GM04504 (cell line): ENCODE measurements at regions not wholly inside any gene's neighbourhood (a gene's known extent, or its start where the extent isn't known, plus 50 kb on each side); places are given as distances from the start of the nearest gene placed in this dataset.

ENCODE experiments used
- DNase-seq: peaks from one replicate; pipeline ENCODE4 v3.0.0-alpha.2; 2012; ENCODE audit warnings: low read depth

DNA sequence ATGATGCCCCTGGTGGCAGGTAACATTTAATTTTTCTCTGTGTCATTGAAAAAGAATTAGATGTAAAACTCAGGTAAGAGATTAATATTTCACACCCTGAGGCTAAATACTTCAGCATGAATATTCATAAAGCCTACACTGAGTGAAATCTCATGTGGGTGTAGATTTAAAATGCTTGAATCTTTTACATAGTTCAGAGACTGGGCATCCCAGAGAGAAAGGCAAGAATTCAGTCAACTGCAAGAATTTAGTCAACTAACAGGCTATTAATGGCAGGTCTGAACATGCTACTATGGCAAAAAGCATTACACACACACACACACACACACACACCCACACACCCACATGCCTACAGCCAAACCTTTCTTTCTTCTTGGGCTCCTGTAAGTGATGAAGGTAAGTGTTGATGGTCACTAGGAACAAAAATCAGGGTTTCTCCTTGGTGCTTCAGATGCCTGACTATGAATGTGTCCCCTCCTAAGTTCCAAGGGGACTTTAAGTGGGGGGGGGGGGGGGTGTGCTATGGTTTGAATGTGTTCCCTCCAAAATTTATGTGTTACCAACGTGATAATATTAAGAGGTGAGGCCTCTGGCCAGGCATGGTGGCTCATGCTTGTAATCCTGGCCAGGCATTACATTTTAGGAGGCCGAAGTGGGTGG, 63.7 kb upstream of the PSMD7 start:
- no peak for DNase-seq

GRCh38 chr16:74230126-74230525, 66.5 kb upstream of the PSMD7 start:
- no peak for DNase-seq

GRCh38 chr16:74226338-74226954, 70.2 kb upstream of the PSMD7 start:
- no peak for DNase-seq

DNA sequence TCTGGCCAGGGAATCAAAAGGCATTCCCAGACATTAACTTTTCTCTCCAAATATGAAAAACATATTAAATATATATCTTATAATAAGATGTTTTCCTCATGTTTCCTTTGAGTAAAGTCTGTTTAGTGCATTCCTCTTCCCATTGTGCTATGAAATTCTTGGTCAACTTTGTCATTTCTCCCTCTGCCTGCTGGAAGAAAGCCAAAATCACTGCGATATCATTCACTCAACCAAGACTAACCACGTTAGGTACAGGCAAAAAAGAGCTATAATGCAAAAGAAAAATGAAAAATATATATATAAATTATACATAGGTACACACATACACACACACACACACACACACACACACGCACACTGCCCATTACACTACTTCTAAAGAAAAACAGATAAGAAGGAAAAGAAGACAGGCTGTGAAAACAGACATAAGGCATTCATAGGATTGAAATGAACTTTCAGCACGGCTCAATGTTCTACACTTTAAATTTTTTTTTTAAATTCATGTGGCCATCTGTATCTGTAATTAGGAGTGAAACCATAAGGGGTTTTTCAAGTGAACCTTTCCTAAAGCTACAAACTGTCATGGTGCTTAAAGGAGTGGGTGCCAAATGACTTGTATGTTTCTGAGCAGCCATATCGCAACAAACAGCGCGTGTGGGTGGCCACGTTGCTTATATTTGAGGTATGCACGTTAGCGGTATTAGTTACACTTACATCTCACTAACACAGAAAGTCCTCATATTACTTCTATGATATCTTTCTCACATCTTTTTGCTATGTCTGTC, 71.6 kb upstream of the PSMD7 start:
- DNase-seq, result no peak

DNA sequence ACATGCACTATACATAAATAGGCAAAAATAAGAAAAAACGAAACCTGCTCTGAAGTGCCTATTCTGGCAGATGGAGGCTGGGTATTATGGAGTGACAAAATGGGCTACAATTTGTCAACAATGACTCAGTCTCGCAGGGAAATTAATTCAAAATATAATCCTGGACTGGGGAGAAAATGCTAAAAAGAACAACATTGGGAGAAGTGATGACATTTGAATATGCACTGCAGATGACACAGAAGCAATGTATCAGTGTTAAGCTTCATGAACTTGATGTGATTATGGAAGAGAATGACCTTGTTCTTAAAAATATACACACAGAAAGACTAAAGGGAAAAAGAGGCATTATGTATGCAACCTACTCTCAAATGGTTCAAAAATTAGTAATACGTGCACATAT, 74.8 kb upstream of the PSMD7 start:
- no peak for DNase-seq

- no peak for DNase-seq
These were observed 76.9 kb upstream of the PSMD7 start for GRCh38 chr16:74219706-74220105.

- no peak for DNase-seq
These were observed 77.7 kb upstream of the PSMD7 start for GRCh38 chr16:74218871-74219270.

DNA sequence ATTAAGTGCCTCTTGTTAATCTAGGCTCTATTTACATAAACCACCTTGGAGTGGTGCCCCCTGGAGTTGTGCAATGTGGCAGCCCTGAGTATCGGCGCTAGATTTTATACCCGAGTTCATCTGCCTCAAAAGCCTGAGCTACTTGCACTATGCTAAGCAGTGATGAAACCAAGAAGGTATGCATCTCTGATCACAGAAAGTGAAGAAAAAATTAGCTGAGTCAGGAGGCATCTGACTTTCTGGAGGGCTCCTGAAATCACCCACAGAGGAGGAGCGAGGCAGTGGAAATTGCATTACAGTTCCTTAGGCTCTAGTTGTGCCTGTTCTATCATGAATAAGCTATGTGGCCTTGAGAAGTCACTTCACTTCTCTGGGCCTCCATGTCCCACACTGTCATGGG, 80.3 kb upstream of the PSMD7 start:
- no peak for DNase-seq

DNA sequence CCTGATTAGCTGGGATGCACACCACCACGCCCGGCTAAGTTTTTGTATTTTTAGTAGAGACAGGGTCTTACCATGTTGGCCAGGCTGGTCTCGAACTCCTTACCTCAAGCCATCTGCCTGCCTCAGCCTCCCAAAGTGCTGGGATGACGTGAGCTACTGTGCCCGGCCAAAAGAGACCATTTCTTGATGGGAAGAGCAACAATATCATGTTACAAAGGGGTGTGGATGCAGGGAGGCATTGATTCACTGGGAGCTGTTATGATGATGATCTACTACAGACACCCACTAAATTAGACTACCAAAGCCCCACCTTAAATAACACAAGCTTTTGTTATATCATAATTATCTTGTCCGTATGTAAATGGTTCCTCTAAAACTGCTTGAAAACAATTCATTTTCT, 81.4 kb upstream of the PSMD7 start:
- DNase-seq, result no peak

GRCh38 chr16:74213372-74213771, 83.2 kb upstream of the PSMD7 start:
- no peak for DNase-seq

- no peak for DNase-seq
These were observed 86.4 kb upstream of the PSMD7 start for GRCh38 chr16:74210245-74210644.

- DNase-seq, result no peak
These were observed 94.6 kb upstream of the PSMD7 start for GRCh38 chr16:74202009-74202408.

DNA sequence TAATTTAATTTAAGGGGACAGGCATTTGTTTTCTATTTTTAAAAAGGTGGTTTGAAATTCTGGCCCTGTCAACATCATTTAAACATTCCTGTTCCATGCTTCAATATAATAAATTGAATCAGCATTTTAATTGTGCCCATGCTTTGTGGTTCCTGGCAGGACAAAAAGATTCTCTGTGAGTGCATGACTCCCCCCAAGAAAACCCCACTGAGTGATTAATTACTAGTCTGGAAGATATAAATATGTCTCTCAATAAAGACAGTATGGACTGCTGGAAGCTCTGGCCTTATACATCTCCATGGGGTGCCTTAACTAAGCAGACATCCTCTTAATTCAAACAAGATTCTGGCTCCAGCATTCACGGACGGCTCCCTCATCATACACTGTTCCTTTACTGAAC, 95.0 kb upstream of the PSMD7 start:
- DNase-seq, result no peak

DNA sequence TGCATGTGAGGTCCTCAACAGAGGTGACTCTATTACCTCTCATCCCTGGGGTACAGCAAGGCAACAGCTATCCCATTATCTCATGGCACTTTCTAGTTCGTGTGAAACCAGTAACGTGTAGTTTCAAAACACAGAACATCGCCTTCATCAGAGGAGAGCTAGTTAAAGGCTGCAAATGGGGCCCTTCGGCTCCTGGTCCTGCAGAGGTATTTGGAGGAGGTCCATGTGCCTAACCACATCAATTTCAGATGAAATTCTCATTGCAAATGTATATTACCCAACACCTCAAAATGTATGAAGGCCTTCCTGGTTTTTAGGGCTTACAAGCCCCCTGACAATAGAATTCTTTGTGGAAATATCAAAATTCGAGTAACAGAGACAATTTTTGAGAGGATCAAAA, 95.7 kb upstream of the PSMD7 start:
- no peak for DNase-seq

- no peak for DNase-seq
These were observed 96.8 kb upstream of the PSMD7 start for GRCh38 chr16:74199842-74200124.

GRCh38 chr16:74199066-74199841, 97.4 kb upstream of the PSMD7 start:
- DNase-seq, result no peak

DNA sequence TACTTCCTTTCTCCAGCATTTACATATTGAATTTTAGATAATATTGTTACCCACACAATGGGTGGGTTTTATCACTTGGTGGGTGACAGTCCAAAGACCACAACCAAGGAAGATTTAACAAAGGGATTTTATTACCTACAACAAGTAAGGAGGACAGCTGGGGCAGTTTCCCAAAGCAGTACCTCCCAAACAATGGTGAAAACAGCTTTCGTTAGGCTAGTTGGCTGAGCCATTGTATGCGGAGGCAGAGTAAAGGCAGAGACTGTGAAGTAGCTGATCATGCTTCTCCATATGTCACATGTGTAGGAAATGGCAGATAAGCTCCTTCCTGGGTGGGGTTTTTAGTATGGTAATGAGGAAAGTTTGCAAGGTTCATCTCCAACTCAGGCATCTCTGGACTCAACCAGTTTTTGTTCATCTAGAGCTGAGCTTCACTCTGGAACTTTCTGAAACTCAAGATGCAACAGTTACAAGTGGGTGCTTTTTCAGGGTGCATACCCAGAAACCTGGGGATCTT, 104.3 kb upstream of the PSMD7 start:
- DNase-seq, result no peak

DNA sequence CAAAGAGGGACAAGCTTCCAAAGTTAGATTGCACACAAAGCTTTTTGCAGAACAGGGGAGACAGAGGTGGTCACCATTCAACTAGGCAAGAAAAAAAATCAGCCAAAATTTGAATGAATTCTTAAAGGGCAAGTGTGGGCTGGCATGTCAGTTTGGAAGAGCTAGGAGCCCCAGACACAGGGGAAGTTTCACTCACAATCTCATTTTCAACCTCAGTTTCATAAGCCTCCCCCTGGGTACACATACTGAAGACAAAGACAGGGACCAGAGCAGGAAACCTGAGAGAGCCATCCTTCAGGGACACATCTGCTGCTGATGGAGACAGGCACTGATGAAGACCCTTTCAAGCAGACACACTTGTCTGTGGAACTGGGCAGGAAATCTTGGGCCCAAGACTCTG, 106.3 kb upstream of the PSMD7 start:
- no peak for DNase-seq

DNA sequence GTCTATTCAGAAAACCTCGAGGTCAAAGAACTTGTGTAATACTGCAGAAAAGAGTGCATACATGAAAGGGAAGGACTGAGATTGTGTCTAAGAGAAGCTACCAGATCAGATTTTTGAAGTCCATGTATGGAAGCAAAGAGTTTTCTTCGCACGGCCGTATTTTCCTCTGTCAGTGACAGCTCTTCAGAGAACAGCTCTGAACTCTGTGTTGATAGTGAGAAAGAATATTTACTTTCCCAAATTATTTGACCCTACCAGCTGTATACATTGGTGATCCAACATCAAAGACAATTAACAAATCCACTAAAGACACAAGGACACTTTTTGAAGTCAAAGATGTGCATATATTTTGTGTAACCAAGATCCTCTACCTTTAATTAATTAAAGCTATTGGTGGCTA, 107.8 kb upstream of the PSMD7 start:
- no peak for DNase-seq

GRCh38 chr16:74186561-74186971, 110.0 kb upstream of the PSMD7 start:
- DNase-seq, result peak; percentile 12

GRCh38 chr16:74184839-74185238, 111.8 kb upstream of the PSMD7 start:
- no peak for DNase-seq

DNA sequence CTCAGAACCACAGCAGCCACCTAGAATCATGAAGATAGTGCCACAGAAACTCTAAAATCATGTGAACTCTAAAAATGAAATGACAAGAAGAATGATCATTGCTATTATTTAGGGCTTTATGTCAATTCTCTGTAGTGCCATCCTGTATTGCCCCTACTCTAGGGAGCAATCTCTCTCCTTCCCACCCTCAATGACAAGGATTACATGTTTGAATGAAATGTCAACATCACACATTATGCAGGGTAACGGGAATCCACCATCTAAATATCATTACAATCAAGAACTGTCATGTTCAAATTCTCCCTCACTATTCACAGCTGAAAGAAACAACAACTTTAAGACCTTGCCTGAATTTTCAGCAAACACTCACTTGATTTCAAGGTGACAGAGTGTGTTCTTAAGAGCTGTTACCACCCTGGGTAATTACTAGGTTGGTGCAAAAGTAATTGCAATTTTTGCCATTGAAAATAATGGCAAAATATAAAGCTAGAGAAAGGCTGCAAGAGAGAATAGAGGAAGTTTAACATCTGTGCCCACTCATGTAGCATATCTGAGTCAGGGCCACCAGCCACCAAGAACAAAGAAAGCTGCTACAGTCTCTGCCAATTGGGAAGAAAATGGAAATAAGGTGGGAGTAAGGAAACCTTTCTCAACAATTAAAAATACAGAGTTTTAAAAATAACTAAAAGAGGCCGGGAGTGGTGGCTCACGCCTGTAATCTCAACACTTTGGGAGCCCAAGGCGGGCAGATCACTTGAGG, 112.8 kb upstream of the PSMD7 start:
- DNase-seq, result no peak
